Loucy (cell line): ENCODE measurements at regions not wholly inside any gene's neighbourhood (a gene's known extent, or its start where the extent isn't known, plus 50 kb on each side); places are given as distances from the start of the nearest gene placed in this dataset.

Experiments
- EZH2phosphoT487 ChIP-seq: fragments of 200-600 bp; IDR thresholded peaks from 2 replicates; pipeline ENCODE4 v1.6.1; 2018; ENCODE audit warnings: antibody characterized with exemption, mild to moderate bottlenecking, moderate library complexity, borderline replicate concordance
- TF ChIP-seq, protein P1 (sequence below): fragments of 200-600 bp; sonication (generic); conservative IDR thresholded peaks from 2 replicates; pipeline ENCODE4 v1.5.1; 2014; ENCODE audit warnings: mild to moderate bottlenecking, antibody characterized with exemption, low read length

DNA sequence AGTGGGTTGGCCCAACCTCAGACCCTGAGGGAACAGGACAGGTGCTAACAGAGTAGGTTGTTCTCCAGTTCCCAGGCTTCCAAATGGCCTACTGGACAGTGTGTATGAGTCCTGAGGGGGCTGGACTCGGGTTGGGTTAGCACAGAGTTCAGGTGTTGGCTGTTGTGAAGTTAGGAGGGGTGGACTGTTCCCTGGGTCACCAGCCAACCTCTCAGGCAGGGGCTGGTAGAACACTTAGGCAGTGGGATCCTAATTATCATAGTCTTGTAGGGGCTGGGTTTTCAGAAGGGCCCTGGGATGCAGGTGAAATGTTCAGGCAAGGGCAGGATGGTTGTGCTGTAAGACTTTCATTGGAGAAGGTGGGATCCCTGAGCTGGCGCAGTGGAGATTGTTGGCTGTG, 293.0 kb downstream of the ZWINT start:
- TF ChIP-seq, protein P1, sequence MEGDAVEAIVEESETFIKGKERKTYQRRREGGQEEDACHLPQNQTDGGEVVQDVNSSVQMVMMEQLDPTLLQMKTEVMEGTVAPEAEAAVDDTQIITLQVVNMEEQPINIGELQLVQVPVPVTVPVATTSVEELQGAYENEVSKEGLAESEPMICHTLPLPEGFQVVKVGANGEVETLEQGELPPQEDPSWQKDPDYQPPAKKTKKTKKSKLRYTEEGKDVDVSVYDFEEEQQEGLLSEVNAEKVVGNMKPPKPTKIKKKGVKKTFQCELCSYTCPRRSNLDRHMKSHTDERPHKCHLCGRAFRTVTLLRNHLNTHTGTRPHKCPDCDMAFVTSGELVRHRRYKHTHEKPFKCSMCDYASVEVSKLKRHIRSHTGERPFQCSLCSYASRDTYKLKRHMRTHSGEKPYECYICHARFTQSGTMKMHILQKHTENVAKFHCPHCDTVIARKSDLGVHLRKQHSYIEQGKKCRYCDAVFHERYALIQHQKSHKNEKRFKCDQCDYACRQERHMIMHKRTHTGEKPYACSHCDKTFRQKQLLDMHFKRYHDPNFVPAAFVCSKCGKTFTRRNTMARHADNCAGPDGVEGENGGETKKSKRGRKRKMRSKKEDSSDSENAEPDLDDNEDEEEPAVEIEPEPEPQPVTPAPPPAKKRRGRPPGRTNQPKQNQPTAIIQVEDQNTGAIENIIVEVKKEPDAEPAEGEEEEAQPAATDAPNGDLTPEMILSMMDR: no peak
- no peak for TF ChIP-seq EZH2phosphoT487
